ENCODE measurements at regions not wholly inside any gene's neighbourhood (a gene's known extent, or its start where the extent isn't known, plus 50 kb on each side); places are given as distances from the start of the nearest gene placed in this dataset.

DNA sequence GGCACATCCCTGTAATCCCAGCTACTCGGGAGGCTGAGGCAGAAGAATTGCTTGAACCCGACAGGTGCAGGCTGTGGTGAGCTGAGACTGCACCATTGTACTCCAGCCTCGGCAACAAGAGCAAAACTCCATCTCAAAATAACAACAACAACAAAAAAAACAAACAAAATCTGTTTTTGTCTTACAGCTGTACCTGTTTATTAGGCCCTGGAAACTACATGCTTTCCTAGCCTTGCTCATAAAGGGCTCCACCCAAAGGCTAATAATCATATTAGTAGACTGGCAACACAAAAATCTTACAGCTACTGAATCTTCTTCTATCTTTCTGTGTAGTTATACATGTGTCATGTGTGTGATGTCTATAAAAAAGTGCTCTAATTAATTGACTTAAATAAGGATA lies 503.9 kb upstream of the EYS start:
- H3K4me3 ChIP-seq (ENCODE audit: low read length), result no peak overlapping the region
- no peak for TF ChIP-seq CTCF (IDR thresholded peaks at IDR 0.05; ENCODE audit: insufficient read depth, low read depth, low read length, missing control alignments)
- peak; percentile 0 for DNase-seq (ENCODE audit: low read depth)

DNA sequence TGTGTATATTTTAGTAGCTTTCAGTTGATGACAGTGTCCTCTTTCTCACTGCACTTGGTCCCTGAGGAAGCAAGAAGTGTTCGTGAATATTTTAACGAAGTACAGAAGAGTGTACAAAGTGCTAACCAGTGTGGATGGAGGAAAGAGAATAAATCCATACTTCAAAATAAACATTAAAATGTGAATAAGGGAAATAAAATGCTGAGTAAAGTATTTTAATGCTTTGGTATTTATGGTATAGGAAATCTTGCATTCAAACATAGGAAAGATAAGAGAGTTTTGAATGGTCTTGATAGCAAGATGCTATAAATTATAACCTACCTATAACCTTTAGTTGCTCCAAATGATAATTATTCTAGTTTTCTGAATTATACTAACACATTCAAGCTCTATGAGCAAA lies 493.4 kb upstream of the EYS start:
- no peak for DNase-seq (ENCODE audit: low read depth)
- no peak overlapping the region for H3K4me3 ChIP-seq (ENCODE audit: low read length)
- no peak for TF ChIP-seq CTCF (IDR thresholded peaks at IDR 0.05; ENCODE audit: insufficient read depth, low read depth, low read length, missing control alignments)

- no peak overlapping the region for H3K4me3 ChIP-seq (ENCODE audit: low read length)
- no peak for TF ChIP-seq CTCF (IDR thresholded peaks at IDR 0.05; ENCODE audit: insufficient read depth, low read depth, low read length, missing control alignments)
- DNase-seq (ENCODE audit: low read depth), result no peak
These were observed 492.1 kb upstream of the EYS start for GRCh38 chr6:66199171-66199570.

DNA sequence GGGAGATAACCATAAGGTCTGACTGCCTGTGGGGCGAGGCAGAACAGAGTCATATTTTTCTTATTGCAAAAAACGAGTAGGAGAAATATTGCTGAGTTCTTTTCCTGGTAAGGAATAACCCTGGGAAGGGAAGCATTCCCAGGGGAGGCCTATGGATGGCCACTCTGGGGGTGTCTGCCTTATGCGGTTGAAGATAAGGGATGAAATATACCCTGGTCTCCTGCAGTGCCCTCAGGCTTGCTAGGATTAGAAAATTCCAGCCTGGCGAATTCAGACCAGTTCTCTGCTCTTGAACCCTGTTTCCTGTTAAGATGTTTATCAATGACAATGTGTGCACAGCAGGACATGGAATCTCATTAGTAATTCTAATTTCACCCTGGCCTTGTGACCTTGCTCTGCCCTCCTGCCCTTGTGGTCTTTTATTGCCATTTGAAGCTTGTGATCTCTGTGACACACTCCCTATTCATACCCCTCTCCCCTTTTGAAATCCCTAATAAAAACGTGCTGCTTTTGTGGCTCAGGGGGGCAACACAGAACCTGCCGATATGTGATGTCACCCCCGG lies 491.1 kb upstream of the EYS start:
- no peak for TF ChIP-seq CTCF (IDR thresholded peaks at IDR 0.05; ENCODE audit: insufficient read depth, low read depth, low read length, missing control alignments)
- no peak overlapping the region for H3K4me3 ChIP-seq (ENCODE audit: low read length)
- no peak for DNase-seq (ENCODE audit: low read depth)

- TF ChIP-seq CTCF (IDR thresholded peaks at IDR 0.05; ENCODE audit: insufficient read depth, low read depth, low read length, missing control alignments), result no peak
- DNase-seq (ENCODE audit: low read depth), result no peak
- no peak overlapping the region for H3K4me3 ChIP-seq (ENCODE audit: low read length)
These were observed 483.8 kb upstream of the EYS start for GRCh38 chr6:66190858-66191257.

- no peak overlapping the region for H3K4me3 ChIP-seq (ENCODE audit: low read length)
- no peak for TF ChIP-seq CTCF (IDR thresholded peaks at IDR 0.05; ENCODE audit: insufficient read depth, low read depth, low read length, missing control alignments)
- no peak for DNase-seq (ENCODE audit: low read depth)
These were observed 482.9 kb upstream of the EYS start for GRCh38 chr6:66189915-66190314.

DNA sequence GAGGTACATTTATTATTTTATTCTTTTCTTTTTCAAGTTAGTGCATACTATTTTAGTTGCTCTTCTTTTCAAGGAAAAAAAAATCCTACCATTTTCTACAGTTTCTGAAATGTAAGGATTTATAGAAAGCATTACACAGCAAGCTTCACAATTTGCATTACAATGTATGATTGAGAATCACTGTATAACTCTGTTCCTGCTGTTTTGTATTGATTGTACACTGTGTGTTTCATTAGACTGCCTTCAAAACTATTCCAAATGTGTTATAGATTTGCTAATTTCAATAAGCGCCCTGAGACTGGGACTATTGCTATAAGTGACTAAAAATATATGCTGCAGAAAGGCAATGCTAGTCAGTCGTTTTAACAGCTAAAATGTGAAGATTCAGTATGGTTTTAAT lies 479.7 kb upstream of the EYS start:
- no peak for TF ChIP-seq CTCF (IDR thresholded peaks at IDR 0.05; ENCODE audit: insufficient read depth, low read depth, low read length, missing control alignments)
- no peak overlapping the region for H3K4me3 ChIP-seq (ENCODE audit: low read length)
- no peak for DNase-seq (ENCODE audit: low read depth)
